ENCODE measurements at regions not wholly inside any gene's neighbourhood (a gene's known extent, or its start where the extent isn't known, plus 50 kb on each side); places are given as distances from the start of the nearest gene placed in this dataset.
A peak's percentile ranks its signal among the peaks of the same experiment; 100 is the strongest.

- TF ChIP-seq POLR2A (IDR thresholded peaks at IDR 0.05): no peak
- no peak for TF ChIP-seq CTCF (IDR thresholded peaks at IDR 0.05)
- Histone ChIP-seq H3K36me3 (no peaks in the 10 kb centered on the region), H3K9me3 (peaks cover 0 to 13% (median 0%) of the 10 kb centered on the region in 12 donors), H3K4me1 (peaks cover 0 to 6% (median 0%) of the 10 kb centered on the region in 12 donors), H3K4me3 (no peak overlapping the region), H3K27me3 (no peaks in the 10 kb centered on the region), H3K27ac (no peak overlapping the region)
- intact Hi-C loops (cut with DNase I): no loop called here
- ATAC-seq: no peak
- no peak for DNase-seq
Observed at GRCh38 chr4:12928751-12929150, 555.4 kb downstream of the RAB28 start.

GRCh38 chr4:12926189-12927066, 557.7 kb downstream of the RAB28 start:
- WGBS, 4 donors: 34 to 40% (median 35%) methylated on average over 5 of the region's 5 CpGs
- peaks cover 0 to 6% (median 0%) of the 10 kb centered on the region in 12 donors for H3K4me1 ChIP-seq
- ATAC-seq: peak in 2 of 4 donors; percentile 20 to 29

GRCh38 chr4:12924728-12925320, 559.3 kb downstream of the RAB28 start:
- Histone ChIP-seq H3K4me1 (peaks cover 0 to 6% (median 0%) of the 10 kb centered on the region in 12 donors), H3K36me3 (no peaks in the 10 kb centered on the region), H3K9me3 (peaks cover 0 to 6% (median 0%) of the 10 kb centered on the region in 12 donors), H3K27me3 (no peaks in the 10 kb centered on the region), H3K27ac (no peak overlapping the region), H3K4me3 (no peak overlapping the region)
- ATAC-seq (no peak), DNase-seq (no peak)
- WGBS, 4 donors: 84 to 88% (median 85%) methylated on average over 2 of the region's 2 CpGs
- intact Hi-C loops (cut with DNase I): no loop called here
- TF ChIP-seq CTCF (IDR thresholded peaks at IDR 0.05): no peak
- TF ChIP-seq POLR2A (IDR thresholded peaks at IDR 0.05): no peak

More at GRCh38 chr4:12926189-12927066, 557.7 kb downstream of the RAB28 start:
- intact Hi-C loops (cut with DNase I): no loop called here
- Histone ChIP-seq H3K27ac (no peak overlapping the region), H3K27me3 (no peaks in the 10 kb centered on the region), H3K9me3 (peaks cover 0 to 13% (median 0%) of the 10 kb centered on the region in 12 donors), H3K4me3 (no peak overlapping the region), H3K36me3 (no peaks in the 10 kb centered on the region)
- TF ChIP-seq POLR2A (IDR thresholded peaks at IDR 0.05): no peak
- no peak for TF ChIP-seq CTCF (IDR thresholded peaks at IDR 0.05)
- no peak for DNase-seq

GRCh38 chr4:12924253-12924652, 559.9 kb downstream of the RAB28 start:
- intact Hi-C loops (cut with DNase I): no loop called here
- H3K36me3 ChIP-seq: no peaks in the 10 kb centered on the region
- DNase-seq: no peak
- H3K9me3 ChIP-seq: peaks cover 0 to 1% (median 0%) of the 10 kb centered on the region in 12 donors
- no peak for ATAC-seq
- H3K4me3 ChIP-seq: no peak overlapping the region
- TF ChIP-seq CTCF (IDR thresholded peaks at IDR 0.05) (no peak), POLR2A (IDR thresholded peaks at IDR 0.05) (no peak)
- peaks cover 0 to 6% (median 0%) of the 10 kb centered on the region in 12 donors for H3K4me1 ChIP-seq
- H3K27ac ChIP-seq: no peak overlapping the region
- WGBS, 4 donors: 86 to 90% (median 87%) methylated on average over 4 of the region's 4 CpGs
- H3K27me3 ChIP-seq: no peaks in the 10 kb centered on the region

Data from heart left ventricle (tissue), 16 donors.